WTC11 (cell line): ENCODE measurements at regions not wholly inside any gene's neighbourhood (a gene's known extent, or its start where the extent isn't known, plus 50 kb on each side); places are given as distances from the start of the nearest gene placed in this dataset.

Experiments
- ATF1 ChIP-seq: sonication (generic); formaldehyde crosslinking; IDR thresholded peaks from 2 replicates; pipeline ENCODE4 v1.8.1; 2023; ENCODE audit warnings: mild to moderate bottlenecking, moderate library complexity, missing genetic modification reagents
- CTCF ChIP-seq: fragments of 200-600 bp; IDR thresholded peaks from 2 replicates; pipeline ENCODE4 v1.8.0; 2022; ENCODE audit warnings: antibody characterized with exemption
- PREB ChIP-seq: sonication (generic); formaldehyde crosslinking; IDR thresholded peaks from 2 replicates; pipeline ENCODE4 v1.8.1; 2022; ENCODE audit warnings: mild to moderate bottlenecking, missing genetic modification reagents, moderate library complexity, borderline replicate concordance
- RORB ChIP-seq: fragments of 250-450 bp; sonication (Bioruptor Pico); IDR thresholded peaks from 2 replicates; pipeline ENCODE4 v1.9.0; 2021; ENCODE audit warnings: mild to moderate bottlenecking
- TCF7 ChIP-seq: sonication (generic); formaldehyde crosslinking; IDR thresholded peaks from 2 replicates; pipeline ENCODE4 v1.8.0; 2022; ENCODE audit warnings: mild to moderate bottlenecking, low read depth, missing genetic modification reagents, moderate library complexity
- ZBTB43 ChIP-seq: sonication (generic); formaldehyde crosslinking; IDR thresholded peaks from 2 replicates; pipeline ENCODE4 v1.8.1; 2023; ENCODE audit warnings: mild to moderate bottlenecking, missing genetic modification reagents

- TF ChIP-seq PREB (CRISPR knock-in tag) (no peak), RORB (CRISPR knock-in tag) (no peak), TCF7 (CRISPR knock-in tag) (no peak), CTCF (no peak), ATF1 (no peak), ZBTB43 (CRISPR knock-in tag) (no peak)
These were observed 160.3 kb upstream of the ATXN1 start for GRCh38 chr6:16921399-16922110.
